Cardiac fibroblast (primary cell): ENCODE measurements at regions not wholly inside any gene's neighbourhood (a gene's known extent, or its start where the extent isn't known, plus 50 kb on each side); places are given as distances from the start of the nearest gene placed in this dataset.
A peak's percentile ranks its signal among the peaks of the same experiment; 100 is the strongest.

ENCODE experiments used
- DNase-seq, 2 donors: peaks; one replicate each; pipeline versions ENCODE4 v3.0.0 to v3.0.0-alpha.2; 2010; ENCODE audit warnings: low read depth in 2 of 2
- H3K4me3 ChIP-seq, 2 donors: replicated peaks in 1 of 2; 1 replicate in 1 of 2; 2 replicates in 1 of 2; pipeline ENCODE4 v1.5.1; 2011; ENCODE audit warnings: low read depth in 2 of 2, low read length in 2 of 2, mild to moderate bottlenecking in 2 of 2, moderate library complexity in 1 of 2
- TF ChIP-seq, protein P1 (sequence below): IDR thresholded peaks from one replicate; pipeline ENCODE4 v1.5.1; 2011; ENCODE audit warnings: low read depth, mild to moderate bottlenecking, low read length, inconsistent platforms

DNA sequence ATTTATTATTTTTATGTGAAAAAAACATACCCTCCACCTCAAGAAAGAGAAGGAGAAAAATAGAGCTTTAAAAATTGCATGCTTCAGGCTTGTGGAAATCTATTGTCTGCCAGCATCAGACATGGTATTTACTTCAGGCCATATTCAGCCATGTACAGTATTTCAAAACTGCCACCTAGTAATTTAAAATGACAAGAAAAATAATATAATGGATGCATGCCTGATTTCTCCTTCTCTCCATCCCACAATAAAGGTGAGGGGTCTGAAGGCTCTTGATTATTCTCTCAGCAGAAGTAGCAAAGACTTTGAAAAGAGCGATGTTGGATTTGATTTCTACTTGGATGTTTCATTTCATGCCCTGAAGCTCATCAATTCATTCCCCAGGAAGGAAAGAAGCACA lies 250.7 kb downstream of the TBC1D4 start:
- TF ChIP-seq, protein P1, sequence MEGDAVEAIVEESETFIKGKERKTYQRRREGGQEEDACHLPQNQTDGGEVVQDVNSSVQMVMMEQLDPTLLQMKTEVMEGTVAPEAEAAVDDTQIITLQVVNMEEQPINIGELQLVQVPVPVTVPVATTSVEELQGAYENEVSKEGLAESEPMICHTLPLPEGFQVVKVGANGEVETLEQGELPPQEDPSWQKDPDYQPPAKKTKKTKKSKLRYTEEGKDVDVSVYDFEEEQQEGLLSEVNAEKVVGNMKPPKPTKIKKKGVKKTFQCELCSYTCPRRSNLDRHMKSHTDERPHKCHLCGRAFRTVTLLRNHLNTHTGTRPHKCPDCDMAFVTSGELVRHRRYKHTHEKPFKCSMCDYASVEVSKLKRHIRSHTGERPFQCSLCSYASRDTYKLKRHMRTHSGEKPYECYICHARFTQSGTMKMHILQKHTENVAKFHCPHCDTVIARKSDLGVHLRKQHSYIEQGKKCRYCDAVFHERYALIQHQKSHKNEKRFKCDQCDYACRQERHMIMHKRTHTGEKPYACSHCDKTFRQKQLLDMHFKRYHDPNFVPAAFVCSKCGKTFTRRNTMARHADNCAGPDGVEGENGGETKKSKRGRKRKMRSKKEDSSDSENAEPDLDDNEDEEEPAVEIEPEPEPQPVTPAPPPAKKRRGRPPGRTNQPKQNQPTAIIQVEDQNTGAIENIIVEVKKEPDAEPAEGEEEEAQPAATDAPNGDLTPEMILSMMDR, result no peak
- no peak overlapping the region for H3K4me3 ChIP-seq
- DNase-seq, result no peak

DNA sequence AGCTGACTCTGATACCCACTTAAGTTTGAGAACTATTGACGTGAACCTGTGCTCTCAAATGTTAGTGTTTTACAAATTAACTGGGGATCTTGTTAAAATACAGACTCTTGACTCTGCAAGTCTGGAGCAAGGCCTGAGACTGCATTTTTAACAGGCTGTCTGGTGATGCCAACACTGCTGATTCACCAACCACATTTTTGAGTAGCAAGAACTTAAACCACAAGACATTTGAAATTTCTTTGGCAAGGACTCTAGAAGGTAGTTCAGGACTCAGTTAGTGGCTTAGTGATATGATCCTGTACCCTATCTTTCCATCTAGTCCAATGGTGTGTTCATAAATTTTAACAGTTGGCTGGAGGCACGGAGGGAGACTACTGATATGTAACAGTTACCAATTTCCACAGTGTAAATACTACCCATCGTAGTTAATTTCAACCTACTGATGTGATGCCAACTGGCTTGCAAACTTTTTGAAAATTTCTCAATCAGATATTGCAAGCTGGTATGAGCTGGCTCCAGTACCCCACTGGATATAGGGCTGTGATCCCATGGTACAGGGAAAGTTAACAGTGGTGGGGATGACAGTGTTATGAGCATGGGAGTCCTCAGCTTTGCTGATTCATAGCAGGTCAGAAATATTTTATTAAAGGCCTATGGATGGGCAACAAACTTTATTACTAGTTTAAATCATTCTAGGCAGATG lies 255.1 kb downstream of the TBC1D4 start:
- peak; percentile 87 to 94 for DNase-seq
- H3K4me3 ChIP-seq, result no peak overlapping the region
- TF ChIP-seq, protein P1, result no peak

DNA sequence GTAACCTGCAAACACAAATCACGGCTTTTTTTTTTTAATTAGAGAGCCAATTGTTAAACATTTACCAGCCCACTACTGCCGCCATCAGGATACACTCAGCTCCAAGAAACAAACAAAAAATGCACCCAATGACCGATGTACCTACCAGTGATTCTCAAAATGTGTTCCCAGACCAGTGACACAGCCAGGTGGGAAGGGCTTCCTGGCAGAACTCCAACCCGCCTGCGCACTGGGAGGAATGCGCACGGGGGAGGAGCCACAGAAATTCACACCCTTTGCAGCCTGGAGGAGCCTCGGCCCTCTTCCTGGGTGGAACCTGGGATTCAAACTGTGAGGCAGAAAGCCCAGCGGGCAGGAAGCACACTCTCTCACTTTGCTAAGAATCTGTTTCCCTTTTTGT lies 255.9 kb downstream of the TBC1D4 start:
- TF ChIP-seq, protein P1, result no peak
- H3K4me3 ChIP-seq, result no peak overlapping the region
- no peak for DNase-seq

DNA sequence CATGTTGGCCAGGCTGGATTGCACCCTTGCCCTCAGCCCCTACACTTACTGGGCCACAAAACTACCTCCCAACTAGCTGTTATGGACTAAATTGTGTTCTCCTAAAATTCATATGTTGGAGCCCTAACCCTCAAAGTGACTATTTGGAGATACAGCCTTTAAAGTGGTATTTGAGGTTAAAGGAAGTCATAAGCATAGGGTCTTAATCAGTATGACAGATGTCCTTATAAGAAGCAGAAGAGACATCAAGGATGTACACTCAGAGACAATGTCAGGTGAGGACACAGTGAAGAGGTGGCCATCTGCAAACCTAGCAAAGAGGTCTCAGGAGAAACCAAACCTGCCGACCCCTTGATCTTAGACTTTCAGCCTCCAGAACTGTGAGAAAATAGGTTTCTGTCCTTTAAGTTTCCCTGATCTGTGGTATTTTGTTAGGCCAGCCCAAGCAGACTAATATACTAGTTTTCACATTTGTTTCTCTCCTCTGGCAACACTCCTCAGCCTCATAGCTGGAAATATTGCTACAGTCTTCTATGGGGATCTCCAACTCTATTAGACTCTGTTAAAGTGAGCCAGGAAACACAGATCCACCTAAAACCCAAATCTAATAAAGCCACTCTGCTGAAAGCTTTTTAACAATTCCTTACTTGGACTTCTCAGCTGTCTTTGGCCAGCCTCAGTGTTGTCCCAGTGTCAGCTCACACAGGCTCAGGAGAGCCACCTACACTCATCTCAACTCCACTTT lies 256.5 kb downstream of the TBC1D4 start:
- no peak for DNase-seq

DNA sequence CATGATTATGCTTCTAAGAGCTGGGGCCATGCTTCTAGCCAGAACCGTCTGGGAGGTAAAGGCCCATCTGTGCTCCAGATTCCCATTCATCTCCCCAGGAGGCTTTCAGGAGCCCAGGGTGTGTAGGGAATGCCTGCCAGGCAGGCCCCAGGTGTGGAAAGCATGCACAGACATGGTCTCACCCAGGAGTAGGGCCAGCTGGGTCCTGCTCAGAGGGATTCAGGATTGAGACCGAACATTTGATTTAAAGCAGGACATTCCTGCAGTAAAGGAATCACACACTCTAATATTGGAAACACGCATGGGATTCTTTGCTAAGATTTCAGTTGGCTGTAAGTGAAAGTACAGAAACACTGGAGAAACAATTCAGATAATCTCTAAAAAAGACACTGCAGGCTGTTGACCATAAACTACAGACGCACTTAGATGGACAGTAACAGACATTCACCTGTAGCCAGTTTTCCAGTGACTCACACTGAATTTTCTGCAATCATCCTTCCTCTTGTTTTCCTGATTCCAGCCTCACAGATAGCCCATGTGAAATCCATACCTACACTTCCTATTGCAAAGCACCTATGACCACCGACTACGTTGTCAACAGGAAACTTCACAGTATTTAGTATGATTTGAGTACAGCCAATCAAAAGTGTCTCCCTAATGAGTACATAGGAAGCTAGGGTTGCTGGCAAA lies 257.8 kb downstream of the TBC1D4 start:
- DNase-seq, result no peak
- H3K4me3 ChIP-seq, result no peak overlapping the region
- TF ChIP-seq, protein P1, result no peak

More for the DNA sequence above, 256.5 kb downstream of the TBC1D4 start:
- TF ChIP-seq, protein P1, result no peak
- H3K4me3 ChIP-seq, result no peak overlapping the region

DNA sequence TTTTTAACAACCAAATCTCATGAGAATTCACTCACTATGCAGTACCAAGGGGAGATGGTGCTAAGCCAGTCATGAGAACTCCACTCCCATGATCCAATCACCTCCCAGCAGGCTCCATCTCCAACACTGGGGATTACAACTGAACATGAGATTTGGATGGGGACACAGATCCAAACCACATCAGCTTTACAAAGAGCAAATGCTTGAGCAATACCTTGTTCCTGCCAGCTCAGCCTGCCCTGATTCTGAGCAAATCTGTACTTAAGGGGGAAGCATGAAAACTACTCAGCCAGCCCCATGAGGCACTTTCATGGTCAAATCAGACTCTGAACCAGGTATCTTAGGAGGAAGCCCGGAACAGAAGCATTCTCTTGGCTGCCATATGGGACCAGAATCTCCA lies 259.9 kb downstream of the TBC1D4 start:
- TF ChIP-seq, protein P1, result no peak
- peak; percentile 76 to 78 for DNase-seq
- H3K4me3 ChIP-seq, result no peak overlapping the region
